ENCODE measurements at regions not wholly inside any gene's neighbourhood (a gene's known extent, or its start where the extent isn't known, plus 50 kb on each side); places are given as distances from the start of the nearest gene placed in this dataset.

GRCh38 chr10:24047176-24047575, 161.8 kb upstream of the KIAA1217 start:
- no peak for DNase-seq
- H3K4me3 ChIP-seq: no peak overlapping the region
- H3K36me3 ChIP-seq: no peaks in the 10 kb centered on the region
- peaks cover 0 to 6% (median 0%) of the 10 kb centered on the region in 4 donors for H3K9me3 ChIP-seq
- no peak for ATAC-seq
- intact Hi-C loops (cut with DNase I): no loop called here
- no peaks in the 10 kb centered on the region for H3K27me3 ChIP-seq
- no peak overlapping the region for H3K27ac ChIP-seq
- 69% methylated on average over 1 of the region's 1 CpG for WGBS (ENCODE audit: insufficient coverage, low coverage, low lambda C conversion rate, missing lambda C conversion rate)
- H3K4me1 ChIP-seq: no peaks in the 10 kb centered on the region
- no peak for TF ChIP-seq CTCF (IDR thresholded peaks at IDR 0.05)
- TF ChIP-seq POLR2A (IDR thresholded peaks at IDR 0.05): no peak

GRCh38 chr10:24054421-24054820, 154.5 kb upstream of the KIAA1217 start:
- ATAC-seq: no peak
- no peak overlapping the region for H3K27ac ChIP-seq
- no peaks in the 10 kb centered on the region for H3K27me3 ChIP-seq
- H3K4me1 ChIP-seq: no peaks in the 10 kb centered on the region
- no peak overlapping the region for H3K4me3 ChIP-seq
- DNase-seq: no peak
- intact Hi-C loops (cut with DNase I): no loop called here
- H3K9me3 ChIP-seq: peaks cover 0 to 6% (median 0%) of the 10 kb centered on the region in 4 donors
- TF ChIP-seq CTCF (IDR thresholded peaks at IDR 0.05) (no peak), POLR2A (IDR thresholded peaks at IDR 0.05) (no peak)
- 38% methylated on average over 2 of the region's 2 CpGs for WGBS (ENCODE audit: insufficient coverage, low coverage, low lambda C conversion rate, missing lambda C conversion rate)
- no peaks in the 10 kb centered on the region for H3K36me3 ChIP-seq

DNA sequence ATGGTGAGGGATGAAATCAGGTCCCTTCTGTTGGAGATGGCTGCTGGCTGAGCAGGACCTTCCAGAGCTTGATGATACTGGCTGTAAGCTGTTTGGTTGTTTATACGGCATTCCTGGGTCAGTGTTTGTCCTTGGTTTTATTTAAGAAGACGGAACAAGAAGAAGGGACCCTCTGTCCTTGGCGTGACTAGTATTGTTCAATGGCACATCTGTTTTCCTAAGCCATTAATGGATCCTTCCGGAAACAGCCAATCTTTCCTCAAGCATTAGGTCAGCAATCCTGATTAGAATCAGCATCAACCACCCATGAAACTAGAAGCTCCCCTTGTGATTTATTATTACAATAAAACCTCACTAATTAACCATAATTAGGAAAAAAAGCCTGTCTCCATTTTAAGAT, 128.7 kb upstream of the KIAA1217 start:
- 80% methylated on average over 2 of the region's 4 CpGs for WGBS (ENCODE audit: insufficient coverage, low coverage, low lambda C conversion rate, missing lambda C conversion rate)
- TF ChIP-seq POLR2A (IDR thresholded peaks at IDR 0.05) (no peak), CTCF (IDR thresholded peaks at IDR 0.05) (no peak)
- H3K4me3 ChIP-seq: no peak overlapping the region
- no peaks in the 10 kb centered on the region for H3K27me3 ChIP-seq
- DNase-seq (no peak), ATAC-seq (no peak)
- intact Hi-C loops (cut with DNase I): no loop called here
- no peaks in the 10 kb centered on the region for H3K4me1 ChIP-seq
- H3K9me3 ChIP-seq: no peaks in the 10 kb centered on the region
- no peaks in the 10 kb centered on the region for H3K36me3 ChIP-seq
- H3K27ac ChIP-seq: no peak overlapping the region

DNA sequence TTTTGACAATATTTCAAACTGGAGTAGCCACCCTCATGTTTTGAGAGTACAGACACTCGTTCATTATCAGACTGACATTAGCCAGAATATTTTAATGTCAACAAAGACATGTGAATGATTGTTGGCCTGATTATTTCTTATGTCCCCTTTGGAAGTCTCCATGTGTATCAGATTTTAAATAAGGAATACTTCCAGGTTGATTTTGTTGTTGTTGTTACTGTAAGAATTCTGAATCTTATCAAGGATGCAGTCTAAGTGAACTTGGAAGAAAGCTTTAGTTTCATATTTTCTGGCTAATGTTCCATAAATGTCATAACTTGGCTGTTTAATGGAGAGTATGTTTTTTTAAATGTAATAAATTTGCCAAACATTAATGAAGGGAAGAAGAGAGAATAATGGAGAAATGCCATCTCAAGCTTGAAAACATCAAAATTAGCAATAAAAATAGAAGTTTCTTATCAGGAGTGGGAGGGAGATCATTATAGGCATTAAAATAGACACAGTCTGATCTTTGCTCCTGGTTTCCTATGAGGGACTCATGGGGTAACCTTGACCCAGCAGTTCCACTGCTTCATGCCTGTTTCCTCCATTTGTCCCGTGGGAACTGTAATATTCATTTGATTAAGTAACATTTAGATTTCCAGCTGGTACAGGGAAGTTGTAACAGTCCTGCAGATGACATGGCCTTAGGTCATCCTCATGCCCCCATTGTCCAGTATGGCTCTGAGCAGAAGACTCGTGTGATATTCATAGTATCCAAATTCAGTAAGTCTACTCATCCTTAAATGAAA, 122.4 kb upstream of the KIAA1217 start:
- WGBS (ENCODE audit: insufficient coverage, low coverage, low lambda C conversion rate, missing lambda C conversion rate): 29% methylated on average over 3 of the region's 3 CpGs
- TF ChIP-seq CTCF (IDR thresholded peaks at IDR 0.05) (no peak), POLR2A (IDR thresholded peaks at IDR 0.05) (no peak)
- Histone ChIP-seq H3K36me3 (no peaks in the 10 kb centered on the region), H3K27me3 (no peaks in the 10 kb centered on the region), H3K4me3 (no peak overlapping the region), H3K27ac (no peak overlapping the region), H3K4me1 (no peaks in the 10 kb centered on the region), H3K9me3 (no peaks in the 10 kb centered on the region)
- ATAC-seq (peak in 3 of 4 donors; percentile 34 to 60 (median 38)), DNase-seq (no peak)
- intact Hi-C loops (cut with DNase I): no loop called here
